ENCODE measurements at regions not wholly inside any gene's neighbourhood (a gene's known extent, or its start where the extent isn't known, plus 50 kb on each side); places are given as distances from the start of the nearest gene placed in this dataset.

GRCh38 chr2:7392076-7392787, 475.0 kb downstream of the RNF144A start:
- no peak for DNase-seq

DNA sequence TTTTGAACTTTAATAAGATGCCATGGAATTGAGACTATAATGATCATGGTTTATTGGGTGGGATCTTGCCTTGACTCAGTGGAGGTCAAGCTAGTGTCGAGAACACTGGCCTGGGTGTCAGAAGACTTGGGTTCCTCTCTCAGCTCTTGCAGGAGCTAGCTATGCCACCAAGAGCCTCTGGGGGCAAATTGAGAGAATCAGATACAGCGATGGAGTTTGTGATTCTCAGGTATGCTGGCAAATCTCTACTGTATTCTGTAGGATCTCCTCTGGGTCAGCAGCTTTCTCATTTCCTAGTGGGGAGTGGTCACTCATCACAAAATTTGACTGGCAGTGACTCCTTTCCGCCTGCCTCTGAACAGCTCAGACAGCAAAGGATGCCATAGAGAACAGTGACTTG, 477.0 kb downstream of the RNF144A start:
- no peak for DNase-seq

DNA sequence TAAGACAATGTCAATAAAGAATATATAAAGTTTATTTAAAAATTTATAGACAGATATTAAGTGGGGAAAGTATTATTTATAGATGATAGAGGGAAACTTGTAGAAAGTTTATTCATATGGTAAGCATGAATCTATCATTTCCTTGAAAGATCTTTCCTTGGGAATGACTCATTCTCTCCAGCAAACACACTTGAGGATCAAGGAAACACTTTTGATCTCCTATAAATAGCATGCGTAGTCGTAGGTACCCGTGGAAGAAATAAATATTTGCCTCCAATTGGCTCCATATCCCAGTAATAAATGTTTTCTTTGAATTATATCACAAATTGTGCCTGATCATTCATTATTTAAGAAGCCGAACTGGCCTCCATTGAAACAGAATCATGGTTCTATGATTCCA, 483.4 kb downstream of the RNF144A start:
- DNase-seq: no peak

- DNase-seq: no peak
Measured at GRCh38 chr2:7403092-7403775, 486.0 kb downstream of the RNF144A start.

GRCh38 chr2:7405861-7406715, 488.9 kb downstream of the RNF144A start:
- DNase-seq: no peak

DNA sequence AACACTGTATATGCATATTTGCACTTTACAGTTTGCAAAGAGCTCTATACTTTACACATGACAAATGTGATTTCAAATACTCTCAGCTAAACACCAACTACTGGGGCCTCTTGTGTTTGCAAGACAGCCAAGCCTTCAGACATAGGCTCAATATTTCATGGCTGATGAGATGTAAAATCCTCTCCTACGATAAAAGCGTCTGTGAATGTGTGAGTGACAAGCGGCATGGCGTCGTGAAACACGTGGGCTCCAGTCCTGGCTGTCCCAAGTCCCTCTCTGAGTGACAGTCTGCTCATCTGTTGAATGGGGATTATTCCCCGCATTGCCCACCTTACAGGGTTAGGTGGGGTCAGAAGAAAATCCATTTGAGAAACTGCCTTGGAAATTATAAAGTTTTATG, 489.8 kb downstream of the RNF144A start:
- DNase-seq: no peak

- no peak for DNase-seq
Measured at GRCh38 chr2:7407906-7408680, 490.9 kb downstream of the RNF144A start.

DNA sequence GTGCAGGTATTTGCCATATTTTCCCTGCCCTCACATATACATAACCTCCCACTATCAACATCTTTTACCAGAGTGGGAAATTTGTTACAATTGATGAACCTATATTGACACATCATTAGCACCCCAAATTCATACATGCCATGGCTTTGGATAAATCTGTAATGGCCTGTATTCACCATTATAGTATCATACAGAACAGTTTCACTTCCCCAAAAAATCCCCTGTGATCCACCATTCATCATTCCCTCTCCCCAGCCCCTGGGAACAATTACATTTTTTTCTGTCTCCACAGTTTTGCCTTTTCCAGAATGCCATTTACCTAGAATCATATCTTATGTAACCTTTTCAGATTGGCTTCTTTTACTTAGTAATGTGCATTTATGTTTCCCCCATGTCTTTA, 494.5 kb downstream of the RNF144A start:
- no peak for DNase-seq

- DNase-seq: no peak
Measured at GRCh38 chr2:7417845-7418742, 500.9 kb downstream of the RNF144A start.

DNA sequence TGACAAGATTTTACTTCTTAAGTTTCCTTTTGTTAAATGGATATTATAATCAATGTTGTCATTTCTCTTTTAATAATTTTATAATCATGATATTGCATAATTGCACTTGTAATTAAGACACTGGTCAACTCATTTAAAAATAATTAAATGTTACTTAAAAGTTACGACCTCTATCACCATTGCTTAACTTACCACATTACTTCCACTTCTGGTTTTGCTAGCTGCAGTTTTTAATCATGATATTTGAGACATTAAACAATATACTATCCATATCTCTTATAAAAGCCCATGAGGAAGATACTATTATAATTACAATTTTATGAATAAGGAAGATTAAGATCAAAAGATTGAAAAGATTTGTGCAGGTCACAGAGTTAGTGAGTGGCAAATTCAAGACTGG, 502.0 kb downstream of the RNF144A start:
- no peak for DNase-seq

DNA sequence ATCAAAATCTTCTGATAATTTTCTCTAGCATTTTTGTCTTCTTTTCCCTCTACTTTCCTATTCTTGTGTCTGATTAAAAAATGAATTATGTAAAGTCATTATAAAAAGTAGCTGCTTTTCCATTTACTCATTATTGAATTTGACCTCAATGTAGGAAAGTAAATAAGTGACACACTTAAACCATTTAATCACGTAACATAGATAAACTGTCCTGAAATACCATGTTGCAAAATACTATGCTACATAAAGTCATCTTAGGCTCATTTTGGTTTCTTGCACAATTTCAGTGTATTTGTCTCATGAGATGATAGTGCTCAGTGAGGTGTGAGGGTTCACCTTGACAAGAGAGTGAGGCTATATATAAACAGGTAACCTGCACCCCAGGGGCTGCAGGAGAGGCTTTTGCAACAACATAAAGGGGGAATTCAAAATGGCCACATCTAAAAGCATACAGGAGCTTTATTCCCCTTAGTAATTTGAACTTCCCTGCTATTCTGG, 502.7 kb downstream of the RNF144A start:
- no peak for DNase-seq

DNA sequence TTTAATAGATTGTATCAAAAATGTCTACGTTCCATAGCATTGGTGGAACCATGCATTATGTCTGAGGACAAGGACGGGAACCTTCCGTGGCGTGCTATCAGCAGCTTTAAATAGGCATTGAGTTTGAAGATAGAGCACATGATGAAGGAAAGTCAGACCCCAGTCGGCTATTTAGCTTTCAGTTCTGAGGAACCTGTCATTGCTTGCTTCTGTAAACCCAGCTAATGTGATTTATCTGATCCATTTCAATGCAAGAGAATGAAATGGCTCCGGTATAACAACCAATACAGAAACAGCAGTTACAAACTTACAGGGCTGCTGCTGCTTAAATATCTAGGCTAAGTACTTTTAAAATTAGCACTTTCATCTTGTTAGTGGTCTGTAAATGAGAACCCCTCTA, 503.3 kb downstream of the RNF144A start:
- DNase-seq: no peak

DNA sequence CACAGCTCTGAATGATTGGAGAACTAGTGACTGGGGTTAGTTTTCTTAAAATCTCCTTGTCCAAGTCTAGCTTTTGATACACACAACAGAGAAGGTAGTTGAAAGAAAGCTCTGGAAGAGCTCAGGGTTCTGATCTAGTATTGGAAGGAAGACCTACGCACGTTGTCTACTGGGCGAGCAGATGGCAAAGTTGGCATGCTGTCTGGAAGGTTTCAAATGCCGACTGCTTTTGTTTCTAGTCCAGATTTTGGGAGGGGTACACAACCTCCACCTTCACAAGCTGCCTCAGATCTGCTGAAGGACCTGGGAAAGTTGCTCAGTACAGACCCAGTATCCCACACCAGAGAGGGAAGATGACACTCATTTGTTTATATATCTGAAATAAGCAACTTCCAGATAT, 507.3 kb downstream of the RNF144A start:
- no peak for DNase-seq

- DNase-seq: peak; percentile 70
Measured at GRCh38 chr2:7427293-7428060, 510.3 kb downstream of the RNF144A start.

GRCh38 chr2:7428454-7429204, 511.4 kb downstream of the RNF144A start:
- DNase-seq: no peak

GRCh38 chr2:7429733-7430132, 512.5 kb downstream of the RNF144A start:
- no peak for DNase-seq

GRCh38 chr2:7430421-7430868, 513.2 kb downstream of the RNF144A start:
- DNase-seq: no peak

DNA sequence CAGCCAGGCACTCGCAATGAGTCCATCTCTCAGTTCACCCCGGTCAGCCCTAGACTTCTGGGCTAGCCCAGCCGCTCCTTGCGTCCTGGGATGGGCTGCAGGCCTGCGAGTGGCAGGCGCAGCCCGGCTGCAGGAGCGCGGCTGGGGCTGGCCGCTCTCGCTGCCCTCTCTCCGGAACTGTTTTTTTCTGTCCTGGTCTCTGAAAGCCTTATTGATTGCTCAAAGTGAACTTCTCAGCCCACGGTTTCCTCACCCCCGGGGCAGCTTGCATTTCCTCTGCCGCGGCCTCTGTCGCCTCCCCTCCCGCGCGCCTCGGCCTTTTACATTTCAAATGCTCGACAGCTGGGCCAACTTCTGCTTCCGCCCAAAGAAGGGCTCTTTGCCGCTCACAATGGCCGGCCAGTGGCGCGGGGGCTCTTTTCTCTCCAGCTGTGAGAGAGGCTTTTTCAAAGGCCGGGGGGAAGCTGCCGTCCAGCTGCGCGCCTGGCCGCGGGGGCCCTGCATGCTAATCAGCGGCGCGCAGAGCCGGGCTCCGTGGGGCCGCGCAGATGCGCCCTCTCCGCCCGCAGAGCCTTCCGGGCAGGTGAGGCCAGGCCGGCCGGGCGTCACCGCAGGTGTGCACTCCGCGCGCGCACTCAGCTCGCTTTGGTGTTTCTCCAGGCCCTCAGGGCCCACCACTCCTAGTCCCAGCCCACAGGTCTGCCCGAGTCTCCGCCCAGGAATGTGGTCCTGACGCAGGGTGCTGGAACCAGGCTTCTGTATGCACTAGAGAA, 513.8 kb downstream of the RNF144A start:
- DNase-seq: no peak

- DNase-seq: no peak
Measured at GRCh38 chr2:7432436-7432835, 515.2 kb downstream of the RNF144A start.
